ENCODE measurements at regions not wholly inside any gene's neighbourhood (a gene's known extent, or its start where the extent isn't known, plus 50 kb on each side); places are given as distances from the start of the nearest gene placed in this dataset.

DNA sequence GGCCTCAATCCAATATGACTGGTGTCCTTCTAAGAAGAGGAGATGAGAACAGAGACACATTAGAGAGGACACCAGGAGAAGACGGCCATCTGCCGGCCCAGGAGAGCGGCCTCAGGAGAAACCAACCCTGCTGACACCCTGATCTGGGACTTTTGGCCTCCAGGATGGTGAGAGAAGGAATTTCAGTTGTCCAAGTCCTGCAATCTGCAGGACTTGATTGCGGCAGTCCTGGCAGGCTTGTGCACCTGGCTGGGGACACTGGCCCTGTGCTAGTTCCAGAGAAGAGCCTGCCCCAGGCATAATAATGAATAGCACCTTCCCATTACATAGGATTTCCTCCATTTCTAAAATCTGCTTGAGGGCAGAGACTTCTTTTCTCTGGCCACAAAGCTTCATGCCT lies 409.9 kb upstream of the SHH start:
- TF ChIP-seq ZNF274 (IDR thresholded peaks at IDR 0.05; ENCODE audit: low read depth, low read length) (no peak), YY1 (IDR thresholded peaks at IDR 0.05; ENCODE audit: insufficient read depth, insufficient read length) (no peak)
